HUDEP-2 (cell line): ENCODE measurements at regions not wholly inside any gene's neighbourhood (a gene's known extent, or its start where the extent isn't known, plus 50 kb on each side); places are given as distances from the start of the nearest gene placed in this dataset.
A peak's percentile ranks its signal among the peaks of the same experiment; 100 is the strongest.

Experiments
- DNase-seq, 76 experiments: peaks; one replicate each; lab custom pipeline; 2025; ENCODE audit not compliant: unreplicated experiment in 76 of 76; lab: John Stamatoyannopoulos, UW

DNA sequence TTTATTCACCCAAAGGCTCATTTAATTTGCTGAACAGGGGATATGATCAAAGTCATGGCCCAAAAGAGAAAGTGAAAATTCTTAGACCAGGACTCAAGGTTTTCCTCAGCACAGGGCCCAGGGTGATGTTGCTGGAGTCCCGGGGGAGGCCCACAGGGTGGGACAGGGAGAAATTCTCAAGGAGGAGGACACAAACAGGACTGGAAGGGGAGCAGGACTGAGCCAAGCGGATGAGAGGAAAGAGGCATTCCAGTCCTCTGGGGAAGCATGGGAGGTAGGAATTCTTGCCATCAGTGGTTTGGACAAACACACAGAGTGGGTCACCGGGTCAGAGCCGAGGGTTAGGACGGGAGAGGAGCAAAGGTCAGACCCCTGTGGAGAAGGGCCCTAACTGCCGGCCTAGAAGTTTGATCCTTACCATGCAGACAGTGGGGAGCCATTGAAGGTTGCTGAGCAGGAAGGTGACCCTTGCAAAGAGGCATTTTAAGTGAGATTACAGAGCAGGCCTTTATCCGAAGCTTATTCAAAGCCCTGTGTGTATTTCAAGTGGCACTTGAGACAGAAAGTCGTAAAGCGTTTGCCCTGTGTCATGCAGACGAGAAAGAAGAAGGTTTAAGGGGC is 68.4 kb upstream of the PTGR2 start:
- no peak for DNase-seq

DNA sequence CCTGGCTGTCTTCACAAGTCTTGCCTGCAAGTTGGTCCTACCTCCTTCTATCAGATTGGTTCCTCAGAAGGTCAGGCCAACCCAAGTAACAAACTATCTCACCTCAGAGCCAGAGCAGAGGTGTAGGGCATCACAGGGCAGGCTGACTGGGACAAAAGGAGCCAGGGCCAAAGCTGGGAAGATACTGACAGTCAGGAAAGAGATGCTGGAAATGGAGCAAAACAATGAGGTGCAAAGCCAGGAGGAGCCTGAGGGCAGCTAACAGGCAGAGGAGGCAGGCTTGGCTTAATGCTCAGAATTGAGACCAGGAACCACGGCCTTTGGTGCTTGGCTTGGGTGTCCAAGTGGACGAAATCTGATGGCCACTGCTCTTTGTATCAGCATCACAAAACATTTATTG is 68.4 kb upstream of the PNMA1 start:
- DNase-seq = no peak

DNA sequence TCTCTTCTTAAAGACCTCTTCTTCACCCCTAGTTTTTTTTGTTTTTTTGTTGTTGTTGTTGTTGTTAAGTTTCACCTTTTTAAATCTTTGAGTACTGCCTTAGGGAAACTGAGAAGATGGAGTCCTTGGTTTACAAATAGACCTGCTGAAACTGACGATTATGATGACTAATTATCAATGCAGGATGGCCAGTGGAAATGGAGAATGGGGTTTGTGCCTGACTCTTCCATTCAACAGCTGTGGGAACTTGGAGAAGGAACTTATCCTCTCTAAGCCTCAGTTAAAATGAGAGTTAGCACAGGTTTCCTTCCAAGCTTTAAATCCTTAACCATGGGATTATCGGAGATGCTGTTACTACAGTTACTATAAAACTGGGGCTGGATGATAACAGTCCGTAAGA is 66.7 kb upstream of the PNMA1 start:
- DNase-seq = no peak

DNA sequence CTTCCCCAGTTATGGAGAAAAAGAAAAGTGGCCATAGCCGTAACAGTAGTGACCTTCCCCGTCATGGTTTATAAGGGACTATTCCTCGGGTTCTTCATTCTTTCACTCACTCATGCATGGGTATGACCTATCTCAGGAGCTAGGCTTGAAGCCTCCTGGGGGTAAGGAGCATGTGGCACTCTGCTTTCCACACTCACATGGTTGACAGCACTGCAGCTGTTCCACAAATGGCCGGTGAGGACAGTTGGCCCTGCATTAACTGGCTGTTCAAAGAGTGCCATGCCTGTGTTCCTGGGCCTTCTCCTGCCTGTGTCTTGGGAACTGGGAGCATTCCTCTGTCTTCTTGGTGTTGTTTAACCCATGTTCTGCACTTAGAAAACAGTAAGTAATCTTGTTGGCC is 66.2 kb upstream of the PNMA1 start:
- DNase-seq = no peak

DNA sequence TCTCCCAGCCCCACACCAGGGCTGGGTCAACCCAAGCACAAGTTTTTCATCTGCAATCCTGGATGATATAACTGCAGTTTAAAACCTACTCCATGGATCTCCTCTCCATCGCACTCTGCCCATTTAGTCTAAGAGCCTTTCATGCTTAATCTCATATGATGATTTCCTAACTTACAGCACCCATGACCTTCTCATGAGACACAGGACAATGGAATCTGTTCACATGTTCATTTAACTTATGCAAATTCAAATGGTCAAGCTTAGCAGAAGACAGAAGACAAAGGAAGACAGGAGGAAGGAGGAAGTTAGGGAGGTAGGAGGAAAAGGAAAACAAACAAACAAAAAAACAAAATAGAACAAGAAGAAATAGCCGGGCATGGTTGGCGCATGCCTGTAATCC is 64.6 kb upstream of the PNMA1 start:
- DNase-seq = no peak

DNA sequence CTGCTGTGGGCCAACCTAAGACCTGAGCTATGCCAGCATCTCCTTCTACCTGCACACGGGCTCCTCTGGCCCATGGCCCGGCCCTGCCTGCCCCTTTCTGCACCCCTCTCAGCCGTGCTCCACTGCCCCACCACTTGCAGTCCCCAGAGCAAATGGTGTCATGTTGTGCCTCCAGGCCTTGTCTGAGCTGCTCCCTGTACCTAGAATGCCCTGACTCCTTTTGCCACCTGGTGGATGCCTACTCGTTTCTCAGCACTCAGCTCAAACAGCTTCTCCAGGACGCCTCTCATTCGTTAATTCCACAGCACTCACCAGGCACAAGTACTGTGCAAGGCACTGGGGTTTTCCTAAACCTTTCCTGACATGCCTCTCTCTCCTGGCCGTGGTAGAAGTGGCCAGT is 63.2 kb upstream of the PNMA1 start:
- DNase-seq = peak in 3 of 76 experiments; percentile 14 to 29 (median 14)

DNA sequence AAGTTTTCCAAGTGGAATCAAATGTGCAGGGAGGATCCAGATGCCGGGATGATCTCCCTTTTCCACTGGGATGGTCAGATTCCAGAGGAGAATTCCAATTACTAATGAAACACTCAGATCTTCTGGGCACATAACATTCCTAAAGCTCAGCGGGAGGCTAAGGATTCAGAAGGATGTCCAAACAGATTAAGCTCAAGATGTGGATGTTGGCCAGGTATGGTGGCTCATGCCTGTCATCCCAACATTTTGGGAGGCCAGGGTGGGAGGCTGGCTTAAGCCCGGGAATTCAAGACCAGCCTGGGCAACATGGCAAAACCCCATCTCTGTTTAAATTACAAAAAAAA is 62.0 kb upstream of the PNMA1 start:
- DNase-seq = no peak

DNA sequence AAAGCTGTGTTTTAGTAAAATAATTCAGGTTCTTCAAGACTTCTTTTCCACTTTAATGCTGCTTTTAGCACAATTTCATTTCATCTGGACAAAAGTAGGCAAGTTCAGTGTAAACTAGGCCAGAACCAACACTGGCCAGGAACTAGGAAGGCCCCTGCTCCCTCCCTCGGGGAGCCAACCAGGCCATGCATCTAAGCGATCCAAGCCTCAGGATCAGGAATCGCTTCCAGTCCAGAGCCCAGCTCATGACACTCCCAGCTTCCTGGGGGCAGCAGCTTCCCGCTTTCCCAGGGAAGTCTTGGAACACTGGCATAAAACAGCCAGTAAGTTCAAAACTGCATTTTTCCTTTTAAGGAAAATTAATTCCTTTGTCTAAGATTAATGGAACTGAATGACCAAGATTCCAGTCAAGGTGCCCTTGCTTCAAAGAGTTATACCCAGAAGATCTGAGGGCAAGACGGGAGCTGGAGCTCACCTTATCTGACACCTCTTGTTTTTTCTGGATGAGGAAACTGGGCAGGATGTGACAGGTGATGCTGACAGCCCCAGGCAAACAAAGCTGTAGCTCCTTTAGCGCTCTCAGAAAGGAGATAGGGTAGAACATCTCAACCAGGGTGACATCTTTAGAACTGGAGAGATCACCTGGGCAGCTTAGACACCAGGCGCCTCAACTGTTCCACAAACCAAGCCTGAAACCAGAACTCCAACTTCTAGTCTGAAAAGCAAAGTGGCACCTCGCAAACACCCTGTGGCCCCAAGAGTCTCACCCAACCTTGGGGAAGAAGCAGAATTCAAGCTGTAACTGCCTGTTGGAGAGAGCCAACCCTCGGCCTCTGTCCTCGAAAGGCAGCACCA is 61.4 kb upstream of the PNMA1 start:
- no peak for DNase-seq

DNA sequence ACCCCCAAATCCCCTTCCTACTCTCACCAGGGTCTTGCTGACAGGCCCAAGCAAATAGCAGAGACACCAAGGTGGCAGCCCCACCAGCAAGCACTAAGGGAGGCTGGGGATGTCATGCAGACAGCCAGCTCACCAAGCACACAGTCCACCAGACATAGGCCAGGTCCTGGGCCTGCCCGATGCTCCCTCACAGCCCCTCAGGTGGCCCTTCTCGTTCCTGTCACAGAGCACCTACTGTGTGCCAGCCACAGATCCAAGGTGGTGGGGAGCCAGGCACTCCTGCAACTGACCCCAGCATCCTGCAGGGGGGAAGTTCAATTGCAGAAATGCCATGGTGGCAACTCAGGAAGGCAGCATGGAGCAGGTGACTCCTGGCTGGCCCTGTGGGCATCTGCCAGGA is 60.5 kb upstream of the PNMA1 start:
- DNase-seq = no peak

DNA sequence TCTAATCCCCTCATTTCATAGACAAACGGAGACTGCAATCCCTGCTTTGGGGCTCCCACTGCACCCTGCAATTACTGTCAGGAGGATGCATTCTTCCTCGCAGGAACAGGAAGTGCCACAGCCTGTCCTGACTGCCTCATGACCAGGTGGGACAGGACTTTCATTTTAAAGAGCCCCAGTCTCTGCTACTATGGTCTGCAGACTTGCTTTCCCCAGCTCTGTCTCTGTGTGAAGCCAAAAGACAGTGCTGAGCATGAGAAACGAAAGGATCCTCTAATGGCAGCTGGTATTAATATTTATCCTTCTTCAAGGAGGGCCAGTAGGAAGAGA is 60.0 kb upstream of the PNMA1 start:
- DNase-seq = no peak

DNA sequence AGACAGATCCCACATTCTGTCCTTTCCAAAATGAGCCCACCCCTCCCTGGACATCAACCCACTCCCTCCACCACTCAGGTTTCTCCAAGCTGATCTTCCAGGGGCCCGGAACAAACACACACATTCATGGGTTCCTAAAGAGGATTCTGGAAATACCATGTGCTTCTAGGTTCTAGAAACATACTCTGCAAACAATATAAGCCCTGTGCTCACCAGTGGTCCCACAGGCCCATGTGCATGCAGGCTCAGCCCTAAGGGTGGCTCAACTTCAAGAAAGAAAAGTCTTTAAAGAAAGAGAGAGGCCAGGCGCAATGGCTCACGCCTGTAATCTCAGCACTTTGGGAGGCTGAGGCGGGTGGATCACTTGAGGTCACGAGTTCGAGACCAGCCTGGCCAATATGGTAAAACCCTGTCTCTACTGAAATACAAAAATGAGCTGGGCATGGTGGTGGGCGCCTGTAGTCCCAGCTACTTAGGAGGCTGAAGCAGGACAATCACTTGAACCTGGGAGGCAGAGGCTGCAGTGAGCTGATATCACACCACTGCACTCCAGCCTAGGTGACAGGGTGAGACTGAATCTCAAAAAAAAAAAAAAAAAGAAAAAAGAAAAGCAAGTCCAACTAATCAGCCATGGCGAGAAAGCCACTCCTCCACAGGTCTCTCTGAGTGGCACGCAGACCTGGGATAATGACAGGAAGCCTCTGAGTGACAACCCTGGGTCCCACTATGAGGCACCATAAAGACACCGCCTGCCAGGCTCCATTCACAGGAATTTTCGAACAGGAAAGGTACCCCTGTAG is 59.5 kb upstream of the PNMA1 start:
- DNase-seq = peak in 4 of 76 experiments; percentile 11 to 36 (median 22)

DNA sequence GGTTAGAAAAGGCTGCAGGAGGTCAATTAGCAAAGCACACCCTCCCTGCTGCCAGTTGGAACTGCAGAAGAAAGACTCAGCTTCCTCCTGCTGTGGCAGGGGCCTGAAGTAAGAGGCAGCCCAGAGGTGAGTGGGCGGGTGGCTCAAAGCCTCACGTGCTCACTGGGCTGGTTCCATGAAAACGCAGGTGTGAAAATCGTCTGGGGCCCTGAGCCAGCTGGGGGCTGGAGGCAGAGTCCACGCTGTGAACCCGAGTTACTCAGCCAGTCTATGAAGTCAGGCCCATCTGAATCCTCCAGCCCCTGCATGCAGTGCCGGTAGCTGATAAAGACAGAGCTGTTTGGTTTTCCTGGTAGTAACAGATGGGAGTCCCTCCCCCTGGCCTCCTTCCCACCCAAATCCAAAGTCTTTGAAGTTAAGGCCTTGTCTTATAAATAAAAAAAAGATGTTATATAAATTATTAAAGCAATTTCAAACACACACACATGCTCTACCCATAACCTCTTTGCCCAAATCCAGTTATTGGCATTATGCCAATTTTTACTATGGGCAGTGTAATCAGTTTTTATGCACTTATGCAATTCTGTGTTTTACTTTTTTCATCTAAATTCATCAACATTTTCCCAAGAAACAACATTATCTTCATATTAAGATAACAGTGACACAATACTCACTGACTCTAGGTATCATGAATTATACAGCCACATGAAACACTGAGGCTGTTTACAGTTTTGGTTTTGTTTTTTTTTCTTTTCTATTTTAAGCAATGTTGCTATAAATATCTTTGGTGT is 57.9 kb upstream of the PNMA1 start:
- DNase-seq = peak in 74 of 76 experiments; percentile 48 to 95 (median 84)

DNA sequence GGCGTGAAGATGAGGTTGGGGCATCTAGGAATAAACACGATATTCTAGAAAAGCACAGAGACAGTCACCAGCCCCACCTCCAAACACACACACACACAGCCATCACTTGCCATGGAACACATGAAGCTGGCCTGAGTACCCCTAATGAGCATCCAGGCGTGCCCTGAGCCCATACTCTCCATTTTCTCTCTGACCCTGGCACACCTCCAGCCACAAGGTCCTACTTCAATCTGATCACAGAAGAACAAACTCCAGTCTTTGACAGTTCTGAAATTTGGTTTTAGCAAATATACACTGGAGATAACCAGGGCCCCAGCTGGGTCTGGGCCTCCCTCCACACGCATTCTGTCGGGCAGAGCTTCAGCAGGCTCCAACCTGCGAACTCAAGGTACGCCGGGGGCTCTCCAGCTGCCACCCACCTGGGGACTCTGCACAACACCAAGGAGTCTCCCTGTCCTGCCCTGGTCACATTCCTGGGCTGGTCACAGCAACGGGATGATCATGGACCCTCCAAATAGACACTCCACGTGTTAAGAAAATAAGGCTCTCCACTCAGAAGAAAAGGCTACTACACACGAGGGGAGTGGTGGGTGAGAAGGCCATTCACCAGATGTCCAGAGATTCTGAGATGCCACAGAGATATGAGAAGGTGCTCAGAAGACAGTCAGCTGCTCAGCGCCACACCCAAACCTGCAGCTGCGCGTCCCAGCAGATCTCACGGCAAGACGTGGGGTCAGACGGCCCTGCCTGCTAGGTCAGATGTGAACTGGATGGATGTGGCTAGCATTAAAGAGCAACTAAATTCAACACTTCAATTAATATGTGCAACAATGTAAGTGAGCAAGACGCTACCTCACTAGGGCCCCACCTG is 57.0 kb upstream of the PNMA1 start:
- DNase-seq = no peak

DNA sequence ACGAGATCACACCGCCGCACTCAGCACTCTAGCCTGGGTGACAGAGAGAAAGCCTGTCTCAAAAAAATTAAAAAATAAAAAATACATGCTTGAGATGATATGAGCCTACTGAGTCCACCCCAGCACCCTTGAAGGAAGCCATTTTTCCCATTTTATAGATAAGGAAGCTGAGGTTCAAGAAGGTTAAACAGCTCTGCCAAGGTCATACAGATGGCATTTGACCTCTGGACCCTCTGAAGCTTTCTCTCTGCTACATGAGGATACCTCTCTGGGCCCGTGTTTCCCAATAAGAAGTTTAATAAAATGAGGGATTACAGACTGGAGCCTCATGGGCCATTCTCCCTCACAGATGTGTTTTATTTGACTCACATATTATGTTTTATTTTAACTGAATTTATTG is 53.9 kb upstream of the PNMA1 start:
- DNase-seq = no peak

DNA sequence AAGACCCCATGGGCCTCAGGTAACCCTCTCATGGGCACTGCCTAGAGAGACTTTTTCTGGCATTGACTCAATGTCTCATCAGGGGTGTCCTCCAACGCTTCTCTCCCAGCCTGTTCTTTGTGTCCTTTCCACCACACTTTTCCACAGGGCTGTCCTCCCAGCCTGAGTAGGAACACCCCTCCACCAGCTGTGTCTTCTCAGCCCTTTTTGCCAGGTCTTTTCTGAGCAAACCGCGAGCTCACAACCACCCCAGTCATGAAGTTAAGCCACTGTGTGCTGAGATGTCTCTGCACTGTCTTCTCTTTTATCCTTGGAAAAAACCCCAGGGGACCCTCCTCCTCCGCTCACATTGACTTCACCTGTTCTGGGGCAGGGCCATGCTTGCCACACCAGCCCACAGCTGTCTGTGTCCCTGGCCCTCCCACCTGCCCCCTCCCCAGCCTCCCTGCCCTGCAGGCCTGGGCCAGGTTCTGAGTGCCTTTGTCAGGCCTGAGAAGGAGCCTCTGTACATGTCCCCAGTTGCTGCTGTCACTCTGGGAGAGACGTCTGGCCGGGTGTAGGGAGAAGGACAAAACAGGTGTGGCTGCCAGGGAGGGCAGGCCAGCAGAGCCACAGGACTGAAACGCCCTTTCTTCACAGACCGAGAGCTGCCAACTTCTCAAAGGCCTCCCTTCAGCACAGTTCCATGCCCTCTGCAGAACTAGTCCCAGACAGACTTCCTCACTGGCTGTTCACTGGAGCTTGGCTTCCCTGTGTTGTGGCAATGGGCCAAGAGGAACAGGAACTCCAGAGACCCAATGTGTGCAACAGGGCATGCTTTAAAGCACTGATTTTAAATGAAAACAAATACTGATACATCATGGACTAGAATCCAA is 50.5 kb upstream of the PNMA1 start:
- DNase-seq = peak in 15 of 76 experiments; percentile 14 to 42 (median 26)
